Skeletal muscle satellite cell (primary cell): ENCODE measurements at regions not wholly inside any gene's neighbourhood (a gene's known extent, or its start where the extent isn't known, plus 50 kb on each side); places are given as distances from the start of the nearest gene placed in this dataset.

Source experiments
- H3K27me3 ChIP-seq: 2 replicates; pipeline ENCODE4 v1.7.0; 2013; ENCODE audit warnings: low read length; ENCODE audit not compliant: control insufficient read depth, insufficient read depth
- H3K36me3 ChIP-seq: 2 replicates; pipeline ENCODE4 v1.7.0; 2013; ENCODE audit warnings: mild to moderate bottlenecking, control low read depth, low read length; ENCODE audit not compliant: insufficient read depth
- H3K4me1 ChIP-seq: 2 replicates; pipeline ENCODE4 v1.7.0; 2013; ENCODE audit warnings: low read length; ENCODE audit not compliant: control insufficient read depth, insufficient read depth
- H3K4me2 ChIP-seq: 2 replicates; pipeline ENCODE4 v1.7.0; 2013; ENCODE audit warnings: mild to moderate bottlenecking, low read length
- H3K4me3 ChIP-seq: 2 replicates; pipeline ENCODE4 v1.7.0; 2013; ENCODE audit warnings: low read length
- H3K9ac ChIP-seq: 2 replicates; pipeline ENCODE4 v1.7.0; 2013; ENCODE audit warnings: mild to moderate bottlenecking, low read depth, low read length, moderate library complexity
- H3K9me3 ChIP-seq: replicated peaks from 2 replicates; pipeline ENCODE4 v1.7.0; 2013; ENCODE audit warnings: mild to moderate bottlenecking, control low read depth, low read length

DNA sequence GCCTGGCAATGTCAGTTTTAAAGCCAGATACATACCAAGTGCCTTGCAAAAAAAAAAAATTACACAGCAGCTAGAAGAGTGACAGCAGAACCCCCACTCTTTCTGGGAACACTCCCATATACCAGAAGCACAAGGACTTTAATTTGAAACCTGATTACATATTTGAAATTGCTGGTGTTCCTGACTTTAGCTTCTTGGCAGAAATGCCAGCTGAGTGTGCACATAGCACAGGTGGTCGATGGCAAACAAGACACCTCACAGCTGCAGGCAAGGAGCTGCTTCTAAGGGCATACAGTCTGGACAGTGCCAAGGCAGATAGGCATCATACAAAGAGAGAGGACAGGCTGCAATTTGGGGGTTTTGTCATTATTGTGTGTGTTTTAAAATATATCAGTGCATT, 150.7 kb upstream of the SGK1 start:
- Histone ChIP-seq H3K9ac (peak overlapping the region; percentile 10), H3K4me1 (peaks cover 55% of the 10 kb centered on the region), H3K36me3 (no peaks in the 10 kb centered on the region), H3K27me3 (no peaks in the 10 kb centered on the region), H3K9me3 (no peaks in the 10 kb centered on the region), H3K4me3 (no peak overlapping the region), H3K4me2 (peak overlapping the region; percentile 20)

DNA sequence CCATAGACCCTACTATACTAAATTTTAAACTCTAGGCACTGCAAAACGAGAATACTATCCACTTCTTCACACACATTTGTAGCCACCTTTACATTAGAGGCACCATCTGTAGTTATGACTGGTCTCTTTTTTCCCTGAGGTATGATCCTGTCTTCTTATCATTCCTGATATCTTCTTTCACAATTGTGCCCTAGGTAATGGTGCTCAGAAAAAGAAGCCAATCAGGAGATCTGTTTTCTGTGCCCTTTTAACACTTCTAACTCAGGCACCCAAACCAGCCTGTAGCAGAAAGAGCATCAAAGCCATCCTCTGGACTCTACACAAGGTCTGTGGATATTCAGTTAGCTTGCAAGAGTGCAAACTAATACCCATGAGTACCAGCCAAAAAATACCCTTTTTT, 149.7 kb upstream of the SGK1 start:
- Histone ChIP-seq H3K4me3 (no peak overlapping the region), H3K9me3 (no peaks in the 10 kb centered on the region), H3K4me1 (peaks cover 55% of the 10 kb centered on the region), H3K4me2 (peak overlapping the region; percentile 15), H3K36me3 (no peaks in the 10 kb centered on the region), H3K27me3 (no peaks in the 10 kb centered on the region), H3K9ac (peak overlapping the region; percentile 0)

GRCh38 chr6:134466771-134467525, 149.0 kb upstream of the SGK1 start:
- Histone ChIP-seq H3K4me2 (peak overlapping the region; percentile 11), H3K4me1 (peaks cover 55% of the 10 kb centered on the region), H3K36me3 (no peaks in the 10 kb centered on the region), H3K9ac (peak overlapping the region; percentile 0), H3K4me3 (no peak overlapping the region), H3K27me3 (no peaks in the 10 kb centered on the region), H3K9me3 (no peaks in the 10 kb centered on the region)

DNA sequence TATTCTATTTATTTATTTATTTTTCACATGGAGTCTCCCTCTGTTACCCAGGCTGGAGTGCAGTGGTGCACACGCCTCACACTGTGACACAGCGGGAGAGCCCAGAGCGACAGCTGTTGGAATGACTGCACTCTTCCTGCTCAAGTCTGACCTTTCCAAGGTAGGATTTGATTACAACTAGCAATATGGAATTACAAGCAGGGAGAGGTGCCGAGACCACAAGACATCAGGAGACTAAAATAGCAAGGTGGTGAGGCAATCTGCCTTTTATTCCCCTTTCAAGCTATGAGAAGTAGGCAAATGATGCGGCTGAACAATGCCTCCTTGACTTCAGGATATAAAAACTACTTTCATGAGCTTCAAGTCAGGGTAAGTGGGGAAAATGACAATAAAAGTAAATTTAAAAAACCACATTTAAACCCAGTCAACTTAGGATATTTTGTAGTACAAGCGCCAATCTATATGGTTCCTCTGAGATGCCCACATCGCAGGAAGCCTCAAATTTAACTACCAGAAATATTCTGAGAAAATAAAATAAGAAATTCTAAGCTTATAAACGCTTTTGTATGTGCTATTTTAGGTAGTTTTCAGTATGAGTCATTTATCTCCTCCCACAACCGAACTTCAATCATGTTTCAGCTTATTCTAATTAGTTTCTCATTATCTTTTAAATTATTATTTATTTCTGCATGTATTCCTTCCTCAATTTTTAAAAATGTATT, 146.9 kb upstream of the SGK1 start:
- Histone ChIP-seq H3K27me3 (no peaks in the 10 kb centered on the region), H3K4me3 (no peak overlapping the region), H3K9me3 (no peaks in the 10 kb centered on the region), H3K36me3 (no peaks in the 10 kb centered on the region), H3K9ac (no peak overlapping the region), H3K4me2 (peak overlapping the region; percentile 7), H3K4me1 (peaks cover 53% of the 10 kb centered on the region)

GRCh38 chr6:134458857-134459657, 141.1 kb upstream of the SGK1 start:
- H3K27me3 ChIP-seq = no peaks in the 10 kb centered on the region
- H3K36me3 ChIP-seq = no peaks in the 10 kb centered on the region
- H3K4me3 ChIP-seq = no peak overlapping the region
- H3K9ac ChIP-seq = no peak overlapping the region
- H3K9me3 ChIP-seq = no peaks in the 10 kb centered on the region
- H3K4me1 ChIP-seq = no peaks in the 10 kb centered on the region
- no peak overlapping the region for H3K4me2 ChIP-seq

DNA sequence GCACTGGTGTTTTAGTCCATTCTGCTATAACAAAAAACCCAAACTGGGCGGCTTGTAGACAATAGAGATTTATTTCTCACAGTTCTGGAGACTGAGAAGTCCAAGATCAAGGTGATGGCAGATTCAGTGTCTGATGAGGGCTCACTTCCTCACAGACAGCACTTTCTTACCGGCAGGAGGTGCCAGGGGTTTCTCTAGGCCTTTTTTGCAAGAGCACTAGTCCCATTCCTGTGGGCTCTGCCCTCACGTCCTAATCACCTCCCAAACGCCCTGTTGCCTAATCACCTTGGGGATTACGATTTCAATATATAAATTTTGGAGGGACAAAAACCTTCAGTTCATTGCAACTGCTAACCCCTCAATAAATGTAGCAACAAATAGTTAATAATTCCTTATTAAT, 140.0 kb upstream of the SGK1 start:
- H3K36me3 ChIP-seq = no peaks in the 10 kb centered on the region
- H3K4me2 ChIP-seq = no peak overlapping the region
- H3K27me3 ChIP-seq = no peaks in the 10 kb centered on the region
- H3K9me3 ChIP-seq = no peaks in the 10 kb centered on the region
- no peak overlapping the region for H3K9ac ChIP-seq
- H3K4me1 ChIP-seq = no peaks in the 10 kb centered on the region
- H3K4me3 ChIP-seq = no peak overlapping the region

DNA sequence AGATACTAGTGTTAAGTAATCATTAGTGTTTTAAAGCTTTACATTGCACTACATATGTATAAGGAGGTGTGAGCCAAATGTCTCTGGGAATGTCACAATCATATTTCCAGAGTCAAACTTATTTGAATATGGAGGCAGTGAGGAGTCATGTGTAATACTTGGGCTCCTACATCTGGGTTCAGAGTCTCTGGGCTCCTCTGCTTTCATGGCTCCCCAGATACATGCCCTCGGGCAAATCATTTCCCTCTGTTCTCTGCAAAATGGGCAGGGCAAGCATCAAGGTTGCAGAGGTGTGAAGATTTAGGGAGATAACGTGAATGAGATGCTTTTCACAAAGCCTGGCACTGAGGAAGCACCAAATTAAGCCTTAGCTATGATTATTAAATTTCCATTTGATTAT, 138.3 kb upstream of the SGK1 start:
- Histone ChIP-seq H3K36me3 (no peaks in the 10 kb centered on the region), H3K9me3 (no peaks in the 10 kb centered on the region), H3K4me2 (no peak overlapping the region), H3K4me3 (no peak overlapping the region), H3K9ac (no peak overlapping the region), H3K4me1 (no peaks in the 10 kb centered on the region), H3K27me3 (no peaks in the 10 kb centered on the region)

GRCh38 chr6:134455319-134455718, 137.4 kb upstream of the SGK1 start:
- H3K4me1 ChIP-seq = no peaks in the 10 kb centered on the region
- no peak overlapping the region for H3K4me3 ChIP-seq
- no peak overlapping the region for H3K4me2 ChIP-seq
- no peaks in the 10 kb centered on the region for H3K9me3 ChIP-seq
- no peak overlapping the region for H3K9ac ChIP-seq
- H3K36me3 ChIP-seq = no peaks in the 10 kb centered on the region
- no peaks in the 10 kb centered on the region for H3K27me3 ChIP-seq

- Histone ChIP-seq H3K4me2 (no peak overlapping the region), H3K4me3 (no peak overlapping the region)
Observed at GRCh38 chr6:134454794-134455193, 136.9 kb upstream of the SGK1 start.

GRCh38 chr6:134453792-134454510, 136.0 kb upstream of the SGK1 start:
- no peak overlapping the region for H3K9ac ChIP-seq
- H3K4me2 ChIP-seq = no peak overlapping the region
- no peaks in the 10 kb centered on the region for H3K36me3 ChIP-seq
- H3K4me3 ChIP-seq = no peak overlapping the region
- no peaks in the 10 kb centered on the region for H3K27me3 ChIP-seq
- no peaks in the 10 kb centered on the region for H3K9me3 ChIP-seq
- peaks cover 2% of the 10 kb centered on the region for H3K4me1 ChIP-seq

More at GRCh38 chr6:134454794-134455193, 136.9 kb upstream of the SGK1 start:
- H3K27me3 ChIP-seq = no peaks in the 10 kb centered on the region
- H3K36me3 ChIP-seq = no peaks in the 10 kb centered on the region
- H3K9me3 ChIP-seq = no peaks in the 10 kb centered on the region
- H3K4me1 ChIP-seq = no peaks in the 10 kb centered on the region
- H3K9ac ChIP-seq = no peak overlapping the region

DNA sequence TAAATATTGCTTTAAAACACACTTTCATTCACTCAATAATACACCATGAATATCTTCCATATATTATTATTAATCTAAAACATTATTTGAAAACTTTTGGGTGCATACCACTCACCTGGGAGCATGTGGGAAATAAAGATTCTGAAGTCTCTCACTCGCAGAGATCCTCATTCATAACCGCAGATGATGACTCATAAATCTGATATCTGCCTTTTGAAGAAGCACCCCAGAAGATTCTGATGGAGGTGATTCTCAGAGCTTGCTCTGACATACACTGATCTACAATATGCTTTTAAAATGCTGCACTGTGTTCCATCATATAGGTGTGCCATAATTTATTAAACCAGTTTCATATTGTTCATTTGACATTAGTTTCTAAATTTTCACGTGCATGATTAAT, 135.0 kb upstream of the SGK1 start:
- Histone ChIP-seq H3K4me1 (peaks cover 11% of the 10 kb centered on the region), H3K36me3 (no peaks in the 10 kb centered on the region), H3K4me2 (no peak overlapping the region), H3K27me3 (no peaks in the 10 kb centered on the region), H3K4me3 (no peak overlapping the region), H3K9ac (no peak overlapping the region), H3K9me3 (no peaks in the 10 kb centered on the region)
